Left renal pelvis (tissue), 4 donors: ENCODE measurements at regions not wholly inside any gene's neighbourhood (a gene's known extent, or its start where the extent isn't known, plus 50 kb on each side); places are given as distances from the start of the nearest gene placed in this dataset.

Experiments used
- DNase-seq, 4 donors: peaks; one replicate each; pipeline ENCODE4 v3.0.0-alpha.2; 2013; ENCODE audit warnings: low read depth in 4 of 4, low spot score in 3 of 4

DNA sequence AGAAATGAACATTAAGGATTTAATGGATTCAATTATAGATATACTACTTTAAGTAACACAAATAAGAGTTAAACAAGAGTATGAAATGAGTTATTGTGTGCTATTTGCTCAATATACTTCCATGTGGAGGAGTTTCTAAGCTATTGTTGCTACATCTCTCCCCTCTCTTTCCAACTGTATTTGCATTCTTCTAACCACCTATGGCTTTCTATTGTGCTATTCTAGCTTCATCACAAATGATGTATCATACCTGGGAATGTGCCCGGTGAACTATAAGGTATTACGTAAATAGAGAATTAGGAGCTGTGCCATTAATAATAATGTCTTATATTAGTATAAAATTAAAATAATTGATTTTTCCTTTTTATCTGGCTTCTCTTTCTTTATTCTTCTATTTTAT lies 87.1 kb upstream of the PLEKHG7 start:
- no peak for DNase-seq

DNA sequence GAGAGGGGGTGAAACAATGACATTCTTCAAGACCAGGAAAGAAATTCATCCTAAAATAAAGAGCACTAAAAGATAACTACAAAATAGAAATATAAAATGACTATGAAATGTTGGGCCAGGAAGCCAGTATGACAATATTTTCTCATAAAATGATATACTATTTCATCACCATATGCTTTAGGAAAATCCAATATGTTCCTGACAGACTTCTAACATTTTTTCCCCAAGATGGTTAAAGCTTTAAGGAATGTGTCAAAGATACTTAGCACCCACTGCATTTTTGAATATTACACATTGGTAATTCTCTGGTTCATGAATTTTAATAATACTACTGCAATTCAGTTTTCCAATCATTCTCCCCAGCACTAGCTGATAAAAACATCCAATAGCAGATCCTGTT lies 87.7 kb upstream of the PLEKHG7 start:
- no peak for DNase-seq

DNA sequence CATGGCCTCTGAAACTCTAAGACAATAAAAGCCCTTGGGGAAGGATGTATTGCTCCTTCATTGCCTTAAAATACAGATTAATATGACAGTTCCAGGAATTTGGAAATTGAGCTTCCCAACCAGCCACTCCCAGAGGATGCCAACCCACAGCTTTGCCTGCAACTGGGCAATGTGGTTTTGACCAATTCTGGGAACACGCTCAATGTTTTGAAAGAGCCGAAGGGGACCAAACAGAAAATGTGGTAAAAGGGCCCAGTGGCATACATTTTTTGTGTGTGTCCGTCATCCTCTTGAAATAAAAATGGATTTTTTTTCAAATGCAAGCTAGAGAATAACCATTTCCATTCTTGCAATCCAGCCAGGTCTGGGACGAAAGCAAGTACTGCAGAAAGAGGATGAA lies 88.3 kb upstream of the PLEKHG7 start:
- no peak for DNase-seq

DNA sequence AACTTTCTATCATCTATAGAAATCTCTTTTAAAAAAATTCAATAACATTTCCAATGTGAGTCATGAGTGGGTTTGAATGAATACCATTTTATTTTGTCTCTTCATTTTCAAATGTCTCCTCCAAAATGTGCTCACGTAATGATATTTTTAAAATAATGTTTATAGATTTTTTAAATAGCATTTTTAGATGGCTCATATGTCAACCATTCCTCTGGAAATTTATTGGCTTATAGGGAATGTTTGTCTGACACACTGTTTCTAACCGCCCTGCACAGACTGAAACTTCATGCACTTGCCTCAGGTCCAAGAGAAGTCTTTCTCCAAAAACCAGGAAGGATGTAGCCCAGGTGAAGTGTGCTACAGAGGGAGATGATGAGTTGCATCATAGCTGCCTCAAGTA lies 88.8 kb upstream of the PLEKHG7 start:
- DNase-seq, result no peak

DNA sequence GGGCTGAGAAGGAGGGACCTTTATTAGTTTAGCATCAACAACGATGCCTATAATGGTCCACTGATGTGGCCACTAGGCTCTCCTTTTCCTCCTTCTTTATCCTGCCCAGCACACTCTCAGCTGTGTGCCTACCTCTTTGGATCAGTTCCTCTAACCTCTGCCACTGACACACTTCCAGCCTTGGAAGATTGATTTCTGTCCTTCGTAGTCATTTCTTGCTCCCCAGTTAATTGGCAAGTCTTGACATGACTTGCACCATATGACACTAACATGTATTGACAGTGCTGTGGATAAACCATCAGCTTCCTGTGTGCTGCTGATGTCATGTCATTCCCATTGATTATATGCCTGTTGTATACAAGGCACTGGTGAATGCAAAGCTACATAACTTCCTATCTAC lies 90.2 kb upstream of the PLEKHG7 start:
- DNase-seq, result no peak

DNA sequence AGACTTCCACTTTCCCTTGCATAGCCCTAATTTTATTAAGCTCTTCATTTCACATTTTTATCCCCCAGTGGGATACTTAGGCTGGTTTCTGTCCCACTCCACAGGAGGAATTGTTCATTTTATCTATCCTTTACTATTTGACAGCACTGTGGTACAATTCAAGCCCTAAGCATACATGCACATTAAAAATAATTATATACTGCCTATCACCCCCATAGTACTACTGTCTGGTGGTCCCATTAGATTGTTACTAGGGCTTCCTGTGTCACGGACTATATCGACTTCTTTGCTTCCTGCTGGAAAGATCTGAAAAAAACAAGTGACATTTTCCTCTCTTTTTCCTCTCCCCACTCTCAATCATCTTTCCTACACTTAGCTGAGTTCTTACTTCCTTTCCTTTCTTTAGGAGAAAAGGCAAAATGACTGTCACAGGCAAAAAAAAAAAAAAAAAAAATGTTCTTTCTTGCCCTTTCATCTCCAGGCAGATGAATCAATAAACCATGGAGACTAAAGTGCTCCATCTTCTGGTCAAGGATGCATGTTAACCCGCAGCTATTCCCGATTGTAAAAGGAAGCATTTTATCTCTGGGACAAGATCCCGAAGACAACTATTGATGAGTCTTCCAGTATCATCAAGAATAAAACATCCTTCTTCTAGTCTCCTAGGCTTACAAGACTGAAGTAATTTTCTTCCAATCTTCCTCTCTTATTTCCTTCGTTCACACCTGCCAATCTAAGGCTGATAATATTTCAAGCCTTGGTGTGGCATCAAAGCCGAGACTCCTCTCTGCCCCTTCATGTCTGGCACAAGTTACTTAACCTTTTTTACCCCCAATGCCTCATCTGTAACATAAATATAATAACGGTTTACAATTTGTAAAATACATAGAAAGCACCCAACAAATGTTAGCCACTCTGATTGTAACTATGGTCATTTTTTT lies 94.4 kb upstream of the PLEKHG7 start:
- peak in 1 of 4 donors; percentile 14 for DNase-seq

DNA sequence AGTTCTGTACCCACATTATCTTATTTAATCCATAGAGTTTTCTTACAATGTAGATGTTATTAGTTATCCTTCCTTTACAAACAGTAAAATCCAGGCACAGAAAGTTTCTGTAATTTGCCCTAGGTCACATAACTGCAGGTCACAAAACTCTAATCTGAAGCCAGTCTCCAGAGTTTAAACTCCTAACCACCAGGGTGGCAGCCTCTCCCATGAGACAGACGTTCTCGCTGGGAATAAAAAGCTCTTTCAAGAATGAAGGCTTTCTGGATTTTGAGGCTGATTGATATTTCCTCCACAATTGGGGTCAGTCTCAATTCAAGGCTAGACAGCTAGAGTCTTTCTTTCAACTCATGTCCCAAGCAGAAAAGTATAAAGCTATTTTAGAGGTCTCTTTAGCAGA lies 95.8 kb upstream of the PLEKHG7 start:
- no peak for DNase-seq

DNA sequence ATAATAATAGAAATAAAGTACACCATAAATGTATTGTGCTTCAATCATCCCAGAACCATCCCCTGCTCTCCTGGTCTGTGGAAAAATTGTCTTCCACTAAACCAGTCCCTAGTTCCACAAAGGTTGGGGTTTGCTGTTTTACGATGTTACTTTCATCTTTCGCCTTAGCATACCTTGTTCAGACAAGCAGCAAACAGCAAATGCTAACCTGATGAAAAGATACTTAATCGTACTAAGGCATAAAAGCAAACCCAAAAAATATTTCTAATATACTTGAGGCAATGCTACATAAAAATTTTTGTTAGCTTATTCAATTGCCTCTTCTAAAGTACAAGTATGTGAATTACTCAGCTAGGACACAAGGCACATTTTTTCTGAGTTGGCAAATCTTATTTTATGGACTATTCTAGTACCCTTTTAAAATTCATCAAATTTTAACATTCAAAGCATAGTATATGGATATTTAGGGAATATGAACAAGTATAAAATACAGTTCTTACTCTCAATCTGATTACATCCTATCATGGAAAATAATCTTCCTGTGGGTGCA lies 97.1 kb upstream of the PLEKHG7 start:
- DNase-seq, result no peak

DNA sequence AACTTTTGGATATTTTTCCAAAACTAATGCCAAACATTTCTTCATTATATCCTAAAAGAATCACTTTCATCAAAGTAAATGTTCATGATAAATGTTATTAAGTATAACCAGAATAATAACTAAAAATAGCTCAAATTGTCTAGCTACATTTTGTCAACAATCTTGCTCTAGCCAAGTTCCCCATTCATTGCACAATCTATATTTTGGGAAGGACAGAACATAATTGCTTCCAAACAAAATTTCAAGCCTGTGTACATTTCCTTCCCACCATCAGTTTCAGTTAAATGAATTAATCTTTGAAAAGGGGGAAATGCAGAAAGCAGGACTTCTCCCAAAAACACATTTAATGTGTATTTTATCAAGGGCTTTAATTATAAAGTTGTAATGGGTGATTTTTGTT lies 98.0 kb upstream of the PLEKHG7 start:
- no peak for DNase-seq

DNA sequence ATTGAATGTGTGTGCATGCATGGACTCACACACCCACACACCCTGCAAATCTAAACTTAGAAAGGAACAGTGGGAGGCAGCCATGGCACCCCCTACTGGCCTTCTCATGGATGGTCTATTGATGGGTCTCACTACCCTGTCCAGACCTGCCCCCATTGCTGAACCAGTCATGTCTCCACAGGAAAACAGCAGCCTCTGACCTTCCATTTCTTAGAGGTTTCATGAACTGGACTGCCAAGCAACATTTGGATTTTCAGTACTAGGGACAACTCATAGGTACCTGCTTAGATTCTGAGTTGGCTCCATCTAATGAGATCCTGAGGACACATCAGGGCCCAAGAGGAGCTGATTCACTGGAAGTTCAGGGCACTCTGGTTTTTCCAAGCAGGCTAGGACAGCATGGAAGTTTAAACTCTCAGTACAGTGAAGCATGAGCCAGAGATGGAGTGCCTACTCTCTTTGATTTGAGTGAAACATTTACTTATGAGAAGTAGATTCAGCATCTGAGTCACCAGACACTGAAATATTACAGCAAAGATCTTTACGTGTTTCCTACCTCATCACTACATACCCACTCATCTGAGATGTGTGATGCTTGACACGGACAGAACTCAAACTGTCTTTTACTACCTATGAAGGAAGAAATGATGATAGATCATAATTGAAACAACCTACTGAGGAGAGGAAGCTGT lies 98.9 kb upstream of the PLEKHG7 start:
- DNase-seq, result no peak

DNA sequence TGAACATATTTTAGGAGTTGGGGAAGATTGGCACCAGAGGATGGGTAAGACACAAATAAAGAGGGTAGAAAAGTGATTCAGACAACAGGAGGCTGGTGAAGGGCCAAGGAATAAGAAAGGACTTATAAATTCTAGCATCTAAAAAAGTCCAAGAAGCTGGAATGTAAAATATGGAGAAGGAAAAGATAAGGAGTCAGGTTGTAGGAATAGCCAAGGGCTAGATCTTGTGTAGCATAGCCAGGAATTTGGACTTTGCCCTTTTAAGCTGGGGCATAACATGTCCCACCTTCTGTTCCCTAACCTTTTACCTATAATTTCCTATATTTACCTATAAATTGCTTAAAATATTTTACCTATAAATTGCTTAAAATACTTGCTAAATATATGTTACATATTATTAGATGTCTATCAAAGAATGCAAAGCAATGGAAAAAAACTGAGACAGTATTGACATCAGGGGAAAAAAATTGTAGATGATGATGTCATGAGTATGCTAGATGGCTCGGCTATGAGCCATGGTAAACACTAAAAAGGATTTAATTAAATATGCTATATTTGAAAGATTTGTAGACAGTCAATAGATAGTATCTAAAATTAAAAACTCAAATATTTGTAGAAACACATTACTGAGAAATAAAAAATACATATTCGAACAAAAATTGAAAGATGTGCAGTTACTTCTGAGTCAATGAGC lies 99.7 kb upstream of the PLEKHG7 start:
- no peak for DNase-seq

DNA sequence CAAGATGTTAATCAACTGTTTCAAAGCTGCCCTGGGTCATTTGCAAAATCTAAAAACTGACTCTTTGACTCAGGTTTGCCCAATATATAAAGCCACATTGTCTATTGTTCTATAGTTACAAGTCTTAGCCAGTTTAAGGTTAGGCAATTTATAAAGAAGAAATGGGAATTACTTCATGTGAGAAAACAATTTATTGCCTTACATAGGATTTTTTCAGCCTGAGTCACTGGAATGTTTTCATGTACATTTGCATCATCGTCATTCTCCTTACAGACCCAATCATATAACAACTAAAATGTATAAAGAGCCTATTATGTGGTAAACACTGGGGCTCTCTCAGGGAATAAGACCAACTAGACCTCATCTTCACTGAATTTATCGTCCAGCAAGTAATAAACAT lies 100.3 kb upstream of the PLEKHG7 start:
- DNase-seq, result no peak

DNA sequence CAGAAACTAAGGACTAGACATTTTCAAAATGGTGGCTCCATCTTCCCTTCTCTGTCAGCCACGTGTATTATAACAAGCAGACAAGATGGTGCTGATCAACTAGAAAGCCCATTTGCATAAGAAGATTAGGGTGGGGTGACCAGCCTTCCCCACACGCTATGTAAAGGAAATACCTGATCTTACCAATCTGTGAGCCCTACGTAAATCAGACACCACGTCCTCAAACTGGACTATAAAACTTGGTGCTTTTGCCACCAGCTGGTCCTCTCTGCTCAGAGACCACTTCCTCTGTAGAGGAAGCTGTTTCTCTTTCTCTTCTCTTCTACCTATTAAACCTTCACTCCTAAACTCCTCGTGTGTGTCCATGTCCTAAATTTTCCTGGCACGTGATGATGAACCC lies 101.1 kb upstream of the PLEKHG7 start:
- no peak for DNase-seq

DNA sequence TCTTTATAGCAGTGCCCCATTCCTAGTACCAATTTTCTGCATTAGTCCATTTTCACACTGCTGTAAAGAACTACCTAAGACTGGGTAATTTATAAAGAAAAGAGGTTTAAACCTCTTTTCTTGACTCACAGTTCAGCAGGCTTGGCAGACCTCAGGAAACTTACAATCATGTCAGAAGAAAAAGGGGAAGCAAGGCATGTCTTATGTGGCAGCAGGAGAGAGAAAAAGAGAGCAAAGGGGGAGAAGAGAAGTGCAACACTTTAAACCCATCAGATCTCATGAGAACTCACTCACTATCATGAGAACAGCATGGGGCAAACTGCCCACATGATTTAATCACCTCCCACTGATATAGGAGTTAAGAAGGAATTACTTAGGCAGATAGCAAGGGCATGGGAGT lies 101.6 kb upstream of the PLEKHG7 start:
- no peak for DNase-seq

DNA sequence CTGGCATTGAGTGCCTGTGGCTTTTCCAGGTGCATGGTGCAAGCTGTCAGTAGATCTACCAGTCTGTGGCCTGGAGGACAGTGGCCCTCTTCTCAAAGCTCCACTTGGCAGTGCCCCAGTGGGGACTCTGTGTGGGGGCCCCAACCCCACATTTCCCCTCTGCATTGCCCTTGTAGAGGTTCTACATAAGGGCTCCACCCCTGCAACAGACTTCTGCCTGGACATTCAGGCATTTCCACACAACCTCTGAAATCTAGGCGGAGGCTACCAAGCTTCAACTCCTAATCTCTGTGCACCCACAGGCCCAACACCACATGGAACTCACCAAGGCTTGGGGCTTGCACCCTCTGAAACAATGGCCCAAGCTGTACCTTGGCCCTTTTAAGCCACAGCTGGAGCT lies 102.7 kb upstream of the PLEKHG7 start:
- no peak for DNase-seq

DNA sequence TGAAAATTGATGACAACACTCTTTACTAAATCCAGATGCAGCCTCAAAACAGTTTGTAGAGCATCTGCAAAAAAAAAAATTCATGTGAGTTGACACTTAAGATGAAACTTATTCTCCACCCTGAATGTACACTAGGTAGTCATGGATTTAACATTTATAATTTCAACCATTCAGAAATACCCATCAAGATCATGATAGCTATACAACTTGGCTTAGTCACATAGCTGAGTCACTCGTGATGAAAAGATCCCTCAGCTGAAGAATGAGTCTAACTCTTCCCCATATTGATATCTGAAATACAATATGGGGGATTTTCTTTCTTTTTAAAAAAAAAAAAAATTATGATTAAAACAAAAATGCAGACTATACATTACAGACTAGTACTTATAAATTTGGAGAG lies 104.8 kb upstream of the PLEKHG7 start:
- DNase-seq, result no peak

DNA sequence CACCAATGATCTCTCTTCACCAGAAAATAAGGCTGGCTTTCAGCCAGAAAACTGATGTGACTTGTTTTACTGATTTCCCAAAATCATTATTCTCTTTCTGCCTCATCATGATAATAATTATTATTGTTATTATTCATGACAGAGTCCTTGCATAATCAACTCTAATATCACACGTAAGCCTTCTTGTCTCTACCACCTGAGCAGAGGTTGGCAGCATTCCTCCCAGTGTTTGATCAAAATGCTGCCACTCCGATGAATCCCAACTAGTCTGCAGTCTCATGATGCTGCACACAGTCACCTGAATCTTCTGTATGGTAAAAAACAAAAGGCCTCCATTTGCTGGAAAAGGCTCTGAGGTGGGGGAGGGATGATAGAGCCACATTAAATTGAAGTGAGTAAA lies 105.7 kb upstream of the PLEKHG7 start:
- no peak for DNase-seq

DNA sequence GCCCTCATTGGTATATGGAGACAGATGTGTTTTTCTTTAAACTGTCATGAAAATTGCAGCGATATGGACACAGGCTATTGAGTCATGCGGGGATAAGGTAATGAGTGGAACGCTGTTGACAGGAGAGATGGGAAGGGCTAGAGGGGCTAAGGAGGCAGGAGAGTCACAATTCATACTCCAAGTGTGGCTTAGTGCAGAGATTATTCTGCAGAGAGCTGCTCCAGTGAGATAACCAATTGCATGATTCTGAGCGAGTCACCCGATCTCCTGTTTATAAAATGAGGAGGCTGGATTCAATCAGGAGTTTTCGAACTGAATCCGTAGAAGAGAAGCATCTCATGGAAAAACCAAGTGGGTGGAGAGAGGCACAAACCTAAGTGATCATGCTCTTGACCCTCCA lies 106.4 kb upstream of the PLEKHG7 start:
- DNase-seq, result no peak

DNA sequence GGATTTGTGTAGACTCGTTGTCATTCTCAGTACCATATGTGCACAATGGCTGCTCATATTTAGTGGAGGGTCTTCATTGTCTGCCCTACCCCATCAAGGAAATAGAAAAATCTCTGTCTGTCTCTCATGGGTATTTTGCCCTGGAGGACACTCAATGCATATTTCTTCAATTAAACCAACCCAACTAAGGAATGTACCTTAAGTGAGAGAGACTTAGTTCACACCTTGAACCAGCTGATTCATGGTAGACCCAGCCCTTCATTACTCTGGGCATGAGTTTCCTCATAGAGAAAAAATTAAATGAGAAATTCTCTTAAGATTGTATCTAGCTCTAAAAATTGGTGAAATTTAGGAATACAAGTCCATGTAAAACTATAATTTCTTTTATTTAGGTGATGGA lies 107.1 kb upstream of the PLEKHG7 start:
- no peak for DNase-seq

DNA sequence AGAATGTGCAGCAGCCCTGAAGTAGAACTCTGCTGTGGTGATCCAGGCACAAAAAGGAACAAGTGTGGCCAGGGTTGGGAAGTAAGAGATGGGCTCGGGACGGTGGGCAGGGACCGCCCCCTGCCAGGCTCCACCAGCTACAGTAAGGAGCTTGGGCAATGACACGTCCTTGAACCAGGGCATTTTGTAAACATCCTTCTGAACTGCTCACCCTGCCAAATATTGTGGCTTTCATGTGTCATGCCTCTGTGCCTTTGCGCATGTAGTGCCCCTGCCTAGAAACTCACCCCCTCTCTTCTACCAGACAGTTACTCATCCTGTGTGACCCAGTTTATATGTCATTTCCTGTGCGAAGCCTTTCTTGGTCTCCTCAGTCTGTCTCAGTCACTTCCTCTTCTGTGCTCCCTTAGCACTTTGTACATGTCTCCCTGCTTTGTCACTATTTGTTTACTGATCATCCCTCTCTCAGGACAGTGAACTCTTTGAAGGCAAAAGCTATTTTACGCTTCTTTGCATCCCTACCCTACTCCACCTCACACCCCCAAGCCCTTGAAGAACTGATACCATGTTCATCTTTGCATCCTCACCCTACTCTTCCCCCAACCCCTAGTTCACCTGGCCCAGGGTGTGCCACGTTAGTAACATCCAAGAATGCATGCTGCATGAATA lies 108.9 kb upstream of the PLEKHG7 start:
- DNase-seq, result no peak
